PC-9 (cell line): ENCODE measurements at regions not wholly inside any gene's neighbourhood (a gene's known extent, or its start where the extent isn't known, plus 50 kb on each side); places are given as distances from the start of the nearest gene placed in this dataset.
"Not testable (repeated sequence)": the region's sequence is repeated elsewhere in the genome, so short reads cannot be mapped to it uniquely, and the experiment has no call there.

Experiments used
- BruUV-seq: library from RNA; stranded (reverse); fragments of 400-500 nt; replicated peaks from 2 replicates; lab custom pipeline; 2021; lab: Mats Ljungman, UMichigan
- CTCF ChIA-PET: fragments of 300-600 bp; sonication (Branson Sonifier 250); formaldehyde crosslinking; loops from one replicate; lab custom pipeline; 2022; ENCODE audit warnings: antibody characterized with exemption; lab: Charles Lee
- POLR2A ChIA-PET: fragments of 300-600 bp; sonication (Branson Sonifier 250); formaldehyde crosslinking; loops from one replicate; lab custom pipeline; 2022; ENCODE audit warnings: antibody characterized with exemption; ENCODE audit not compliant: unreplicated experiment; lab: Charles Lee
- DNase-seq, 2 experiments: peaks; one replicate each; pipeline versions ENCODE4 v3.0.0 to v3.0.0-alpha.2; 2015 to 2022; ENCODE audit warnings: mixed read lengths in 1 of 2
- H2AFZ ChIP-seq: fragments of 200-600 bp; sonication (generic); 2 replicates; pipeline ENCODE4 v1.8.1; 2017; ENCODE audit warnings: antibody characterized with exemption
- H3F3A ChIP-seq: fragments of 200-600 bp; sonication (generic); 2 replicates; pipeline ENCODE4 v1.8.1; 2017; ENCODE audit warnings: antibody characterized with exemption, mild to moderate bottlenecking, low read depth; ENCODE audit not compliant: insufficient read depth
- H3K27ac ChIP-seq: fragments of 200-600 bp; sonication (generic); 2 replicates; pipeline ENCODE4 v1.6.1; 2016; ENCODE audit warnings: mixed run types
- H3K27me3 ChIP-seq: fragments of 200-600 bp; sonication (generic); 2 replicates; pipeline ENCODE4 v1.6.1; 2016; ENCODE audit warnings: low read depth, mixed run types; ENCODE audit not compliant: insufficient read depth
- H3K36me3 ChIP-seq: fragments of 200-600 bp; sonication (generic); 2 replicates; pipeline ENCODE4 v1.6.1; 2016; ENCODE audit warnings: low read depth, mixed run types
- H3K4me1 ChIP-seq: fragments of 200-600 bp; sonication (generic); replicated peaks from 2 replicates; pipeline ENCODE4 v1.6.1; 2016; ENCODE audit warnings: mixed run types; ENCODE audit not compliant: insufficient read depth
- H3K4me2 ChIP-seq: fragments of 200-600 bp; sonication (generic); 2 replicates; pipeline ENCODE4 v1.6.1; 2017; ENCODE audit warnings: mixed run types
- H3K4me3 ChIP-seq: fragments of 200-600 bp; sonication (generic); 2 replicates; pipeline ENCODE4 v1.6.1; 2016; ENCODE audit warnings: mixed run types
- H3K79me2 ChIP-seq: fragments of 200-600 bp; sonication (generic); 2 replicates; pipeline ENCODE4 v1.6.1; 2017; ENCODE audit warnings: low read depth, mixed run types
- H3K9me2 ChIP-seq: fragments of 200-600 bp; sonication (generic); 2 replicates; pipeline ENCODE4 v1.8.1; 2017; ENCODE audit warnings: mild to moderate bottlenecking; ENCODE audit not compliant: insufficient read depth
- H3K9me3 ChIP-seq: fragments of 200-600 bp; sonication (generic); 2 replicates; pipeline ENCODE4 v1.8.1; 2016; ENCODE audit warnings: low read depth; ENCODE audit not compliant: insufficient read depth
- H4K20me1 ChIP-seq: fragments of 200-600 bp; sonication (generic); 2 replicates; pipeline ENCODE4 v1.8.1; 2017; ENCODE audit not compliant: insufficient read depth
- EZH2 ChIP-seq: fragments of 200-600 bp; sonication (generic); IDR thresholded peaks from 2 replicates; pipeline ENCODE4 v1.8.0; 2017; ENCODE audit warnings: antibody characterized with exemption, low read depth
- intact Hi-C: fragments of 100-400 bp; cut with micrococcal nuclease; formaldehyde crosslinking; loops from one replicate; pipeline ENCODE4 v1.10.0; 2022; ENCODE audit not compliant: unreplicated experiment
- TF ChIP-seq, protein P1 (sequence below): fragments of 200-600 bp; sonication (generic); conservative IDR thresholded peaks from 2 replicates; pipeline ENCODE4 v1.6.1; 2017; ENCODE audit warnings: mixed run types, antibody characterized with exemption, mild to moderate bottlenecking, moderate library complexity

DNA sequence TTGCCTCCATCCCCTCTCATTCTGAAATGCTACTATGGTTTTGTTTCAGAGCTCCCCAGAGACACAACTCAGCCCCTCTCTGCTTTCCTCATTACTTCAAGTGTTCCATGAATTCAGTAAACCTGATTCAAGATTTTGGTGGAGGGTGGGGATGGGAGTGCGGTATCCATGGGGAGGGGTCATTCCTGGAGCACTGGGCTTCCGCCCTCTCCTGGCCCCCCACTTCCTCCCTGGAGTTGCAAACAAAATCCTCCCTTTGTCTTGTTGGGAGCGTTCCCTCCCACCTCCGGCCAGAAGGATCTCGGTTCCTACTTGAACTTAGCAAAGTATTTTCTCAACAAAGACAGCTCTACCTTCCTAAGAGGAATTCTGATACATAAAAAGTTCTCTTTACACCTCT lies 71.8 kb upstream of the LTA4H start:
- H3F3A ChIP-seq = no peaks in the 10 kb centered on the region
- no peak overlapping the region for H3K4me2 ChIP-seq
- no peak overlapping the region for H3K4me3 ChIP-seq
- TF ChIP-seq, protein P1, sequence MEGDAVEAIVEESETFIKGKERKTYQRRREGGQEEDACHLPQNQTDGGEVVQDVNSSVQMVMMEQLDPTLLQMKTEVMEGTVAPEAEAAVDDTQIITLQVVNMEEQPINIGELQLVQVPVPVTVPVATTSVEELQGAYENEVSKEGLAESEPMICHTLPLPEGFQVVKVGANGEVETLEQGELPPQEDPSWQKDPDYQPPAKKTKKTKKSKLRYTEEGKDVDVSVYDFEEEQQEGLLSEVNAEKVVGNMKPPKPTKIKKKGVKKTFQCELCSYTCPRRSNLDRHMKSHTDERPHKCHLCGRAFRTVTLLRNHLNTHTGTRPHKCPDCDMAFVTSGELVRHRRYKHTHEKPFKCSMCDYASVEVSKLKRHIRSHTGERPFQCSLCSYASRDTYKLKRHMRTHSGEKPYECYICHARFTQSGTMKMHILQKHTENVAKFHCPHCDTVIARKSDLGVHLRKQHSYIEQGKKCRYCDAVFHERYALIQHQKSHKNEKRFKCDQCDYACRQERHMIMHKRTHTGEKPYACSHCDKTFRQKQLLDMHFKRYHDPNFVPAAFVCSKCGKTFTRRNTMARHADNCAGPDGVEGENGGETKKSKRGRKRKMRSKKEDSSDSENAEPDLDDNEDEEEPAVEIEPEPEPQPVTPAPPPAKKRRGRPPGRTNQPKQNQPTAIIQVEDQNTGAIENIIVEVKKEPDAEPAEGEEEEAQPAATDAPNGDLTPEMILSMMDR = no peak
- TF ChIP-seq EZH2 = no peak
- no TSS peak for BruUV-seq
- intact Hi-C loops = no loop called here
- peaks cover 10% of the 10 kb centered on the region for H3K4me1 ChIP-seq
- no peak for DNase-seq
- CTCF ChIA-PET = no interaction called here
- H3K9me2 ChIP-seq = no peaks in the 10 kb centered on the region
- H3K9me3 ChIP-seq = no peaks in the 10 kb centered on the region
- POLR2A ChIA-PET = no interaction called here
- H2AFZ ChIP-seq = no peak overlapping the region
- no peaks in the 10 kb centered on the region for H4K20me1 ChIP-seq
- H3K36me3 ChIP-seq = no peaks in the 10 kb centered on the region
- H3K79me2 ChIP-seq = no peaks in the 10 kb centered on the region
- H3K27me3 ChIP-seq = no peaks in the 10 kb centered on the region
- no peak overlapping the region for H3K27ac ChIP-seq

DNA sequence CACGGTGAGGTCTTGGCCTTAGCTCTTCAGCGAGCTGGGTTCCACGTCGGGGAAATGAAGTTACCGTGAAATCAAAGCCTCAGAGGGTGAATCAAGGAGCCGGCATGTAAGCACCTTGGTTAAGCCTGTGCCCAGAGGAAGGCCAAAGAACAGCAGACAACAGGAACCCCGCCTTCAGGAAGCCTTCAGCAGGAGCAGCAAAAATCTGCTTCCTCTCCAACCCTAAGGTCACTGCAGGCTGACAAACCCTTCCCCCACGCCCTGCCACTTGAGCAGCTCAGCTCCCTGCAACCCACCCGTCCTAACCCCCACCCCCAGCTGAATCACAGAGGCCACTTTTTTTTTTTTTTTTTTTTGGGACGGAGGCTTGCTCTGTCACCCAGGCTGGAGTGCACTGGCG lies 72.9 kb upstream of the LTA4H start:
- TF ChIP-seq EZH2 = no peak
- TF ChIP-seq, protein P1 = no peak
- peak overlapping the region; percentile 46; the same call in 1 of the 2 replicates for H2AFZ ChIP-seq
- peak in 1 of 2 experiments; percentile 7 for DNase-seq
- H3K4me2 ChIP-seq = peak overlapping the region; percentile 4; the same call in 1 of the 2 replicates
- no peak overlapping the region for H3K4me3 ChIP-seq
- ChIA-PET POLR2A (no interaction called here), CTCF (interaction anchor here (0.6 kb wide), 1 partner anchor 65 kb away, joined by 3 read pairs; no protein-coding TSS in a partner anchor)
- no peaks in the 10 kb centered on the region for H3K9me2 ChIP-seq
- intact Hi-C loops = no loop called here
- BruUV-seq = no TSS peak
- H3K4me1 ChIP-seq = peaks cover 10% of the 10 kb centered on the region
- H3K9me3 ChIP-seq = no peaks in the 10 kb centered on the region
- no peaks in the 10 kb centered on the region for H3K79me2 ChIP-seq
- no peaks in the 10 kb centered on the region for H3K36me3 ChIP-seq
- H4K20me1 ChIP-seq = no peaks in the 10 kb centered on the region
- H3K27me3 ChIP-seq = no peaks in the 10 kb centered on the region
- no peaks in the 10 kb centered on the region for H3F3A ChIP-seq
- 0 out of 2 replicates have a peak overlapping the region, but pooled peaks have one; percentile 30 for H3K27ac ChIP-seq

GRCh38 chr12:96108941-96109340 lies 73.6 kb upstream of the LTA4H start:
- H3K27ac ChIP-seq, H3K79me2 ChIP-seq, H3K36me3 ChIP-seq, H3K9me2 ChIP-seq, DNase-seq, H3K27me3 ChIP-seq, H3K9me3 ChIP-seq, BruUV-seq, H2AFZ ChIP-seq, H3K4me2 ChIP-seq, H4K20me1 ChIP-seq, H3F3A ChIP-seq, H3K4me3 ChIP-seq, CTCF ChIA-PET, POLR2A ChIA-PET, intact Hi-C loops: not testable (repeated sequence)
- H3K4me1 ChIP-seq = peaks cover 10% of the 10 kb centered on the region

DNA sequence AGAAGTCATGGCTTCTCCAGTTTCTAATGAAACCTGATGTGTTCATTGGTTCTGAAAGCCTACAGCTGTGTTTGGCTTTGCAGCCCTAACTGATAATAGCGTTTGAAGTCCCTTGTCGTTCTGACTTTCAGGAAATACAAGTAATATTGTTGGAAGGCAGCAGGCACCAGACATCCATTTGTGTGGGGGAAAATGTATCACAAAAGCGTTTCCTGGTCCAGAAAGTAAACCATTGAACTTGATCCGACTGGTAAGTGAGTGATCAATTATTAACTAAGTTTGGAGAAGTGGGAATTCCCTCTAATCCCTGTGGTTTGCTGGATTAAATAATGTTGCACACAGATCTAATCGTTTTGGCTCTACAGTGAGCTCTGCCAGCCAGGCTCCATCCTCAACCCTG lies 77.3 kb upstream of the LTA4H start:
- no peaks in the 10 kb centered on the region for H3K36me3 ChIP-seq
- H3K9me3 ChIP-seq = no peaks in the 10 kb centered on the region
- no peak for TF ChIP-seq EZH2
- TF ChIP-seq, protein P1 = no peak
- CTCF ChIA-PET = no interaction called here
- intact Hi-C loops = no loop called here
- no peaks in the 10 kb centered on the region for H4K20me1 ChIP-seq
- POLR2A ChIA-PET = interaction anchor here (0.7 kb wide), 1 partner anchor 92 kb away, joined by 5 read pairs; no protein-coding TSS in a partner anchor
- no peaks in the 10 kb centered on the region for H3F3A ChIP-seq
- no peaks in the 10 kb centered on the region for H3K27me3 ChIP-seq
- H3K4me2 ChIP-seq = no peak overlapping the region
- peaks cover 8% of the 10 kb centered on the region for H3K4me1 ChIP-seq
- H3K79me2 ChIP-seq = no peaks in the 10 kb centered on the region
- no peaks in the 10 kb centered on the region for H3K9me2 ChIP-seq
- no peak for DNase-seq
- no peak overlapping the region for H3K4me3 ChIP-seq
- BruUV-seq = no TSS peak
- H3K27ac ChIP-seq = no peak overlapping the region
- no peak overlapping the region for H2AFZ ChIP-seq
